Tibial nerve (tissue), 4 donors: ENCODE measurements at regions not wholly inside any gene's neighbourhood (a gene's known extent, or its start where the extent isn't known, plus 50 kb on each side); places are given as distances from the start of the nearest gene placed in this dataset.

Experiments used
- DNase-seq, 2 donors: peaks; one replicate each; pipeline ENCODE4 v3.0.0-alpha.2; 2019; ENCODE audit warnings: low spot score in 2 of 2
- H3K27ac ChIP-seq, 4 donors: fragments of 200-600 bp; sonication (generic) in 3 of 4; one replicate each; pipeline ENCODE4 v1.5.1; 2017 to 2019; ENCODE audit warnings: mild to moderate bottlenecking in 1 of 4
- H3K27me3 ChIP-seq, 2 donors: fragments of 200-600 bp; sonication (generic) in 1 of 2; one replicate each; pipeline versions ENCODE4 v1.5.1 to v1.6.0; 2017 to 2019
- H3K36me3 ChIP-seq, 3 donors: fragments of 200-600 bp; sonication (generic); one replicate each; pipeline ENCODE4 v1.5.1; 2018 to 2019
- H3K4me1 ChIP-seq, 4 donors: fragments of 200-600 bp; sonication (generic) in 3 of 4; one replicate each; pipeline ENCODE4 v1.5.1; 2017 to 2019
- H3K4me3 ChIP-seq, 4 donors: fragments of 200-600 bp; sonication (generic) in 3 of 4; one replicate each; pipeline ENCODE4 v1.5.1; 2017 to 2019; ENCODE audit warnings: mild to moderate bottlenecking in 1 of 4, moderate library complexity in 1 of 4
- H3K9me3 ChIP-seq, 4 donors: fragments of 200-600 bp; sonication (generic) in 3 of 4; one replicate each; pipeline ENCODE4 v1.5.1; 2017 to 2019
- EP300 ChIP-seq, 2 donors: sonication (generic); formaldehyde crosslinking; IDR thresholded peaks; one replicate each; pipeline ENCODE4 v1.6.1; 2017; ENCODE audit warnings: antibody characterized with exemption in 2 of 2, mild to moderate bottlenecking in 1 of 2
- POLR2A ChIP-seq, 2 donors: fragments of 450-650 bp; IDR thresholded peaks; one replicate each; pipeline ENCODE4 v1.6.1; 2017; ENCODE audit warnings: antibody characterized with exemption in 2 of 2, mild to moderate bottlenecking in 2 of 2, moderate library complexity in 2 of 2
- WGBS, 2 donors: methylation state at CpG; one replicate each; pipeline ENCODE4 v1.1.5; 2018; 5-methylcytosine and 5-hydroxymethylcytosine counted together
- TF ChIP-seq, protein P1 (sequence below), 5 experiments: fragments of 200-600 bp in 3 of 5; fragments of 450-650 bp in 2 of 5; sonication (generic) in 3 of 5; IDR thresholded peaks; one replicate each; pipeline ENCODE4 v1.5.1; 2016 to 2019; ENCODE audit warnings: antibody characterized with exemption in 5 of 5, mild to moderate bottlenecking in 3 of 5, moderate library complexity in 2 of 5

GRCh38 chr4:103938488-103938887 lies 218.7 kb upstream of the TACR3 start:
- H3K36me3 ChIP-seq, result no peaks in the 10 kb centered on the region
- no peak overlapping the region for H3K27ac ChIP-seq
- 78 to 87% methylated on average over 4 of the region's 4 CpGs for WGBS, 2 donors
- no peaks in the 10 kb centered on the region for H3K27me3 ChIP-seq
- TF ChIP-seq EP300 (IDR thresholded peaks at IDR 0.05) (no peak), POLR2A (IDR thresholded peaks at IDR 0.05) (no peak)
- TF ChIP-seq, protein P1, sequence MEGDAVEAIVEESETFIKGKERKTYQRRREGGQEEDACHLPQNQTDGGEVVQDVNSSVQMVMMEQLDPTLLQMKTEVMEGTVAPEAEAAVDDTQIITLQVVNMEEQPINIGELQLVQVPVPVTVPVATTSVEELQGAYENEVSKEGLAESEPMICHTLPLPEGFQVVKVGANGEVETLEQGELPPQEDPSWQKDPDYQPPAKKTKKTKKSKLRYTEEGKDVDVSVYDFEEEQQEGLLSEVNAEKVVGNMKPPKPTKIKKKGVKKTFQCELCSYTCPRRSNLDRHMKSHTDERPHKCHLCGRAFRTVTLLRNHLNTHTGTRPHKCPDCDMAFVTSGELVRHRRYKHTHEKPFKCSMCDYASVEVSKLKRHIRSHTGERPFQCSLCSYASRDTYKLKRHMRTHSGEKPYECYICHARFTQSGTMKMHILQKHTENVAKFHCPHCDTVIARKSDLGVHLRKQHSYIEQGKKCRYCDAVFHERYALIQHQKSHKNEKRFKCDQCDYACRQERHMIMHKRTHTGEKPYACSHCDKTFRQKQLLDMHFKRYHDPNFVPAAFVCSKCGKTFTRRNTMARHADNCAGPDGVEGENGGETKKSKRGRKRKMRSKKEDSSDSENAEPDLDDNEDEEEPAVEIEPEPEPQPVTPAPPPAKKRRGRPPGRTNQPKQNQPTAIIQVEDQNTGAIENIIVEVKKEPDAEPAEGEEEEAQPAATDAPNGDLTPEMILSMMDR (IDR thresholded peaks at IDR 0.05), result no peak
- H3K4me1 ChIP-seq, result no peaks in the 10 kb centered on the region
- peaks cover 0 to 6% (median 0%) of the 10 kb centered on the region in 4 donors for H3K9me3 ChIP-seq
- no peak overlapping the region for H3K4me3 ChIP-seq
- no peak for DNase-seq

DNA sequence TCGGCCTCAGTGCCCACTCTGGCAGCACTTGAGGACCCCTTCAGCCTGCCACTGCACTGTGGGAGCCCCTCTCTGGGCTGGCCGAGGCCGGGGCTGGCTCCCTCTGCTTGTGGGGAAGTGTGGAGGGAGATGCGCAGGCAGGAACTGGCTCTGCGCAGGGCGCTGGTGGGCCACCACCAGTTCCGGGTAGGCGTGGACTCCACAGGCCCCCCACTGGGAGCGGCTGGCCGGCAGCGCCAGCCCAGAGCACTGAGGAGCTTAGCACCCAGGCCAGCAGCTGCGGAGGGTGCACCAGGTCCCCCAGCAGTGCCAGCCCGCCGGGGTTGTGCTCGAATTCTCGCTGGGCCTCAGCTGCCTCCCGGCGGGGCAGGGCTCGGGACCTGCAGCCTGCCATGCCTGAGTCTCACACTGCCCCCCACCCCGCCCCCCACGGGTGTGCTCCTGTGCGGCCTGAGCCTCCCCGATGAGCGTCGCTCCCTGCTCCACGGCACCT lies 216.9 kb upstream of the TACR3 start:
- no peaks in the 10 kb centered on the region for H3K36me3 ChIP-seq
- H3K27ac ChIP-seq, result no peak overlapping the region
- no peaks in the 10 kb centered on the region for H3K4me1 ChIP-seq
- TF ChIP-seq EP300 (IDR thresholded peaks at IDR 0.05), result no peak
- TF ChIP-seq, protein P1 (IDR thresholded peaks at IDR 0.05), result no peak
- no peak for TF ChIP-seq POLR2A (IDR thresholded peaks at IDR 0.05)
- WGBS, 2 donors, result 95% methylated on average over 20 of the region's 26 CpGs; no CpG with 5 or more reads in 1 of the 2 donors
- H3K4me3 ChIP-seq, result no peak overlapping the region
- H3K27me3 ChIP-seq, result no peaks in the 10 kb centered on the region
- DNase-seq, result no peak
- H3K9me3 ChIP-seq, result peaks cover 0 to 6% (median 0%) of the 10 kb centered on the region in 4 donors

DNA sequence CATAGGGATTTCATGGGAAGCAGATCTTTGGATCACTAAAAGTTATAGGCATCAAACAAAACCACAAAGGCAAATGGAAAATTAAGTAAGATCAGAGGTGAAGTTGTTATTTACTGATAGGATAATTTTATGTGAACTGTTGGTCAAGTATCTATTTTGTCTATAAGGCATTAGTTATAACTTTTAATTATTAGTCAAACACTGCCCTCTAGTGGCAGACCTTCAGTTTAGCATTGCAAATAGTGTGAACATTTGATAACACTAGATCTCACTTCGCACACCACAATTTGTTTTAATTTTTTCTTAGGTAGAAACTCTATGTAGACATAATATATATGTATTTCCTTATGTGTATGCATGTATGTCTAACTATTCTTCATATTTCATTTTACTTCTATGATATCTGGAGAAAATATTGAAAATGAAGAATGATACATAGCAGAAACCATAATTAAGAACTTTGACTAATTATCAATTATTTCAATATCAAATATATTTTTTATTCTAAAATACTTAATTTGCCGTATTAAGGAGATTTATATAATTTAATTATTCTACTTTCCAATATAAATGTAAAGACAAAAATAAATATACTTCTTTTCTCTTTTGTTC lies 214.5 kb upstream of the TACR3 start:
- H3K9me3 ChIP-seq, result peaks cover 0 to 6% (median 0%) of the 10 kb centered on the region in 4 donors
- peak in 1 of 2 donors; percentile 42 for DNase-seq
- H3K27ac ChIP-seq, result no peak overlapping the region
- H3K36me3 ChIP-seq, result no peaks in the 10 kb centered on the region
- H3K4me1 ChIP-seq, result no peaks in the 10 kb centered on the region
- TF ChIP-seq, protein P1 (IDR thresholded peaks at IDR 0.05), result peak; percentile 36 to 75 (median 56)
- TF ChIP-seq EP300 (IDR thresholded peaks at IDR 0.05), result no peak
- no peak for TF ChIP-seq POLR2A (IDR thresholded peaks at IDR 0.05)
- WGBS, 2 donors, result 38 to 40% methylated on average over 2 of the region's 2 CpGs
- H3K27me3 ChIP-seq, result no peaks in the 10 kb centered on the region
- H3K4me3 ChIP-seq, result no peak overlapping the region

- Histone ChIP-seq H3K4me1 (no peaks in the 10 kb centered on the region), H3K27me3 (no peaks in the 10 kb centered on the region), H3K27ac (no peak overlapping the region), H3K36me3 (no peaks in the 10 kb centered on the region), H3K9me3 (no peaks in the 10 kb centered on the region), H3K4me3 (no peak overlapping the region)
- 71 to 80% methylated on average over 2 of the region's 2 CpGs for WGBS, 2 donors
- TF ChIP-seq, protein P1 (IDR thresholded peaks at IDR 0.05), result no peak
- TF ChIP-seq EP300 (IDR thresholded peaks at IDR 0.05) (no peak), POLR2A (IDR thresholded peaks at IDR 0.05) (no peak)
- no peak for DNase-seq
Measured at GRCh38 chr4:103928370-103928769, 208.6 kb upstream of the TACR3 start.

- whole genome bisulfite sequencing, 2 donors, result 72 to 75% methylated on average over 2 of the region's 2 CpGs
- H3K4me1 ChIP-seq, result no peaks in the 10 kb centered on the region
- no peaks in the 10 kb centered on the region for H3K27me3 ChIP-seq
- H3K9me3 ChIP-seq, result no peaks in the 10 kb centered on the region
- no peaks in the 10 kb centered on the region for H3K36me3 ChIP-seq
- DNase-seq, result no peak
- no peak overlapping the region for H3K4me3 ChIP-seq
- H3K27ac ChIP-seq, result no peak overlapping the region
- TF ChIP-seq POLR2A (IDR thresholded peaks at IDR 0.05) (no peak), EP300 (IDR thresholded peaks at IDR 0.05) (no peak)
- TF ChIP-seq, protein P1 (IDR thresholded peaks at IDR 0.05), result no peak
Measured at GRCh38 chr4:103923551-103923950, 203.8 kb upstream of the TACR3 start.
